HG03558 (cell line): ENCODE measurements at regions not wholly inside any gene's neighbourhood (a gene's known extent, or its start where the extent isn't known, plus 50 kb on each side); places are given as distances from the start of the nearest gene placed in this dataset.

ENCODE experiments used
- ATAC-seq: cut with Tn5 transposase; IDR thresholded peaks from one replicate; pipeline ENCODE4 v1.9.1; 2021; ENCODE audit warnings: moderate number of reproducible peaks; ENCODE audit not compliant: unreplicated experiment; ENCODE audit errors: extremely low read depth

GRCh38 chr2:22481486-22482259 lies 903.3 kb upstream of the KLHL29 start:
- no peak for ATAC-seq

GRCh38 chr2:22483036-22483435 lies 901.9 kb upstream of the KLHL29 start:
- ATAC-seq = no peak

GRCh38 chr2:22485486-22485885 lies 899.5 kb upstream of the KLHL29 start:
- ATAC-seq = no peak

- no peak for ATAC-seq
These were observed 898.6 kb upstream of the KLHL29 start for GRCh38 chr2:22486343-22486742.

- ATAC-seq = no peak
These were observed 897.9 kb upstream of the KLHL29 start for GRCh38 chr2:22487036-22487435.

GRCh38 chr2:22487541-22487940 lies 897.4 kb upstream of the KLHL29 start:
- no peak for ATAC-seq

GRCh38 chr2:22491442-22491841 lies 893.5 kb upstream of the KLHL29 start:
- ATAC-seq = no peak

GRCh38 chr2:22494156-22494555 lies 890.8 kb upstream of the KLHL29 start:
- no peak for ATAC-seq

- ATAC-seq = no peak
These were observed 887.9 kb upstream of the KLHL29 start for GRCh38 chr2:22497064-22497463.

GRCh38 chr2:22497789-22498188 lies 887.2 kb upstream of the KLHL29 start:
- no peak for ATAC-seq

GRCh38 chr2:22499082-22499839 lies 885.7 kb upstream of the KLHL29 start:
- ATAC-seq = no peak

- no peak for ATAC-seq
These were observed 884.4 kb upstream of the KLHL29 start for GRCh38 chr2:22500555-22500935.

- ATAC-seq = no peak
These were observed 883.1 kb upstream of the KLHL29 start for GRCh38 chr2:22501851-22502250.

- no peak for ATAC-seq
These were observed 871.4 kb upstream of the KLHL29 start for GRCh38 chr2:22513563-22513962.

GRCh38 chr2:22517141-22517540 lies 867.8 kb upstream of the KLHL29 start:
- ATAC-seq = no peak

GRCh38 chr2:22518641-22519040 lies 866.3 kb upstream of the KLHL29 start:
- ATAC-seq = no peak

GRCh38 chr2:22520369-22521288 lies 864.4 kb upstream of the KLHL29 start:
- no peak for ATAC-seq

- ATAC-seq = no peak
These were observed 863.4 kb upstream of the KLHL29 start for GRCh38 chr2:22521620-22522019.

- no peak for ATAC-seq
These were observed 859.3 kb upstream of the KLHL29 start for GRCh38 chr2:22525681-22526080.

GRCh38 chr2:22530131-22530530 lies 854.8 kb upstream of the KLHL29 start:
- ATAC-seq = no peak

GRCh38 chr2:22536133-22536532 lies 848.8 kb upstream of the KLHL29 start:
- ATAC-seq = no peak
